HAP-1 (cell line): ENCODE measurements at regions not wholly inside any gene's neighbourhood (a gene's known extent, or its start where the extent isn't known, plus 50 kb on each side); places are given as distances from the start of the nearest gene placed in this dataset.

ENCODE experiments used
- DNase-seq, 2 experiments: peaks; one replicate each; pipeline ENCODE4 v3.0.0-alpha.2; 2016 to 2020; ENCODE audit warnings: low spot score in 2 of 2
- H3K27me3 ChIP-seq: fragments of 250-450 bp; sonication (Bioruptor Pico); 2 replicates; pipeline ENCODE4 v1.5.1; 2020; ENCODE audit warnings: low read depth, mild to moderate bottlenecking, moderate library complexity
- H3K36me3 ChIP-seq: fragments of 250-450 bp; sonication (Bioruptor Pico); replicated peaks from 2 replicates; pipeline ENCODE4 v1.5.1; 2020; ENCODE audit warnings: mild to moderate bottlenecking
- H3K4me1 ChIP-seq: fragments of 250-450 bp; sonication (Bioruptor Pico); 2 replicates; pipeline ENCODE4 v1.5.1; 2020; ENCODE audit warnings: mild to moderate bottlenecking
- H3K4me3 ChIP-seq: fragments of 250-450 bp; sonication (Bioruptor Pico); 2 replicates; pipeline ENCODE4 v1.5.1; 2020; ENCODE audit warnings: mild to moderate bottlenecking, moderate library complexity
- H3K9me3 ChIP-seq: fragments of 250-450 bp; sonication (Bioruptor Pico); 2 replicates; pipeline ENCODE4 v1.5.1; 2020; ENCODE audit warnings: mild to moderate bottlenecking, moderate library complexity
- in situ Hi-C: fragments of 300-500 bp; cut with MboI; formaldehyde crosslinking; loops from 3 replicates; pipeline ENCODE4 v1.14.3; 2020; ENCODE audit warnings: low sequenced_read_pairs, inconsistent platforms, mixed read lengths

DNA sequence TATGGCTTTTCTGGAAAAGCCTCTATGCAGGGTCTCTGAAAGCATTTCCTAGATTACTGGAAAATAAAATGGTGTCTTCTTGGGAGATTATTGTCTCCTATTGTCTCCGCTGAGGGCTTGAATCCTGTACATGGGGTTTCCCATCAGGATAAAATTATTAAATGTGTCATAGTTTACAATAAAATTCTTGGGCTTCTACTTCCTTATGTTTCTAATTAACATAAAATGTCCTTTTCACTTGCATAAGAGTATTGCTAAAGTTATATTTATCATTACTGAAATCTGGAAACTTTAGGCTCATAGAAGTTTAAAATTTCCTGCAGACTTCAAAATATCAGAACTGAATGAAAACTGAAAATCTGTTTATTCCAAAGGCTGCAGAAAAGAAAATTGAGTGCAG, 595.5 kb upstream of the AGTR1 start:
- Histone ChIP-seq H3K9me3 (no peaks in the 10 kb centered on the region), H3K27me3 (no peaks in the 10 kb centered on the region), H3K36me3 (no peaks in the 10 kb centered on the region), H3K4me1 (no peaks in the 10 kb centered on the region), H3K4me3 (no peak overlapping the region)
- no peak for DNase-seq
- in situ Hi-C loops, result no loop called here

DNA sequence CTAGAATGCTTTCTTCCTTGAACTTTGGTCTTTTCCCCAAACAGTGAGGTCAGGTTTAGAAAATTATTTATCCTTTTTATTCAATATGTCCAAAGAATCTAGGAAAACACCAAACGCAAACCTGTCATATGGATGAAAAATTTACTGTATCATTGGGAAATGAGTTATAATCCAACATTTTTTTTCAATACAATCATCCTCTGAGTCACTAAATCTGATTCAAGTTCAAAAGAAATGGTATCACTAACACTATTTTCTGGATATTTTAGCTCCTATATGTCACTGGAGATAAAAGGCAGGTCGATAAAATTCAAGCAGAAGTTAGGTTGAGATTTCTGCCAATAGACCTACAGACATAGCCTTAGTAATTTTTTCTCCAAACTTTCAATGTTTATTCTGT, 591.6 kb upstream of the AGTR1 start:
- H3K9me3 ChIP-seq, result no peaks in the 10 kb centered on the region
- no peak overlapping the region for H3K4me3 ChIP-seq
- H3K36me3 ChIP-seq, result no peaks in the 10 kb centered on the region
- H3K4me1 ChIP-seq, result no peaks in the 10 kb centered on the region
- DNase-seq, result no peak
- in situ Hi-C loops, result no loop called here
- H3K27me3 ChIP-seq, result no peaks in the 10 kb centered on the region

DNA sequence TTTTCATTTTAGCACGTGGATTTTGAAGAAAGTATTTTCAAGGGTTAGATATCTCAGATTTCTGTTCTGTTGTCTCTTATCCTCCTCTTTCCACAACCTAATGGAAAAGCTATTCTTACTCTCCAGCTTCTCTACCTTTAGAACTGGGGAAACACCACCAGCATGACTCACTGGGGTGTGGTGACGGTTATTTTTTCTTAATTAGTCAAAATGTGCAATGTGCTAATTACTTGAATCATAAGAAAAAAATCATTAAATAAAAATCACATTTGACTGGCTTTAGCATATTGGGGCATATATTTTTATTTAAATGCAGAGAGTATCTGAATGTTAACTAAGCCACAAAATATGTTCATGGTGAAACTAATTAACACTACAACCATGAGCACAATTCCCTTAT, 570.7 kb upstream of the AGTR1 start:
- in situ Hi-C loops, result no loop called here
- H3K4me3 ChIP-seq, result no peak overlapping the region
- H3K36me3 ChIP-seq, result no peaks in the 10 kb centered on the region
- H3K9me3 ChIP-seq, result no peaks in the 10 kb centered on the region
- DNase-seq, result no peak
- no peaks in the 10 kb centered on the region for H3K27me3 ChIP-seq
- no peaks in the 10 kb centered on the region for H3K4me1 ChIP-seq

DNA sequence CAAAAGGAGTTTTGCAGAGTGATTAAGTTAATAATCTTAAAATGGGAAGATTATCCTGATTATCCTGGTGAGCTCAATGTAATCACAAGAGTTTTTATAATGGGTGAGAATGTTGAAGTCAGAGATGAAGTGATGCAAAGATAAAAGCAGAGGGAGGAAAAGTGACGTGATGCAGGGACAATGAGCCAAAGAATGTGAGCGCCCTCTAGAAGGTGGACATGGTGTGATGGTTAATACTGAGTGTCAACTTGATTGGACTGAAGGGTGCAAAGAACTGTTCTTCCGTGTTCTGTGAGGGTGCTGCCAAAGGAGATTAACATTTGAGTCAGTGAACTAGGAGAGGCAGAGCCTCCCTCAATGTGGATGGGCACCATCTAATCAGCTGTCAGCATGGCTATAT, 569.6 kb upstream of the AGTR1 start:
- Histone ChIP-seq H3K4me3 (no peak overlapping the region), H3K27me3 (no peaks in the 10 kb centered on the region), H3K4me1 (no peaks in the 10 kb centered on the region), H3K9me3 (no peaks in the 10 kb centered on the region), H3K36me3 (no peaks in the 10 kb centered on the region)
- DNase-seq, result no peak
- in situ Hi-C loops, result no loop called here

- H3K4me1 ChIP-seq, result no peaks in the 10 kb centered on the region
- no peak for DNase-seq
- no peaks in the 10 kb centered on the region for H3K27me3 ChIP-seq
- in situ Hi-C loops, result no loop called here
- no peak overlapping the region for H3K4me3 ChIP-seq
- H3K36me3 ChIP-seq, result no peaks in the 10 kb centered on the region
- H3K9me3 ChIP-seq, result no peaks in the 10 kb centered on the region
Observed at GRCh38 chr3:148131990-148132638, 565.6 kb upstream of the AGTR1 start.

- in situ Hi-C loops, result no loop called here
- H3K4me1 ChIP-seq, result no peaks in the 10 kb centered on the region
- DNase-seq, result no peak
- no peaks in the 10 kb centered on the region for H3K9me3 ChIP-seq
- H3K4me3 ChIP-seq, result no peak overlapping the region
- no peaks in the 10 kb centered on the region for H3K36me3 ChIP-seq
- H3K27me3 ChIP-seq, result no peaks in the 10 kb centered on the region
Observed at GRCh38 chr3:148136816-148137215, 560.9 kb upstream of the AGTR1 start.

- in situ Hi-C loops, result no loop called here
- H3K9me3 ChIP-seq, result no peaks in the 10 kb centered on the region
- H3K27me3 ChIP-seq, result no peaks in the 10 kb centered on the region
- H3K4me3 ChIP-seq, result no peak overlapping the region
- no peak for DNase-seq
- no peaks in the 10 kb centered on the region for H3K4me1 ChIP-seq
- no peaks in the 10 kb centered on the region for H3K36me3 ChIP-seq
Observed at GRCh38 chr3:148146241-148146640, 551.5 kb upstream of the AGTR1 start.

GRCh38 chr3:148146947-148147826, 550.5 kb upstream of the AGTR1 start:
- DNase-seq, result no peak
- H3K9me3 ChIP-seq, result no peaks in the 10 kb centered on the region
- in situ Hi-C loops, result no loop called here
- no peaks in the 10 kb centered on the region for H3K27me3 ChIP-seq
- no peaks in the 10 kb centered on the region for H3K4me1 ChIP-seq
- no peaks in the 10 kb centered on the region for H3K36me3 ChIP-seq
- no peak overlapping the region for H3K4me3 ChIP-seq

DNA sequence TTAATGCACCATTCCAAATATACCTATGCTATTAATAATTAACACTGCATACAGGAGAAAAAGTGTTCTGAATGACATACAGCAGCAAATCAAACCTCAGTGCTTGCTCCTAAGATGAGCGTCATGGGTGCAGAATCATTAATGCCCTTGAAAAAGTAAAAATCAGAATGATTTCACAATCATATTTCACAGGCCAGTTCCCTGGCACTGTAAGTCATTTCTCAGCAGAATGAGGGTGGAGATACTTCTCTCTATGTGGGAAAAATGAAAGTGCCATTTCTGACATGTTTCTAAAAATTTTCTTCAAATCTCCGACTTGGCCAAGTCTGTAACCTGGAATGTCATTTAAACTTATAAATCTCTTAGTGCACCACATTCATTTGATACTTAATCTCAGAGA, 549.8 kb upstream of the AGTR1 start:
- DNase-seq, result no peak
- Histone ChIP-seq H3K36me3 (no peaks in the 10 kb centered on the region), H3K27me3 (no peaks in the 10 kb centered on the region), H3K4me1 (no peaks in the 10 kb centered on the region), H3K4me3 (no peak overlapping the region), H3K9me3 (no peaks in the 10 kb centered on the region)
- in situ Hi-C loops, result no loop called here

DNA sequence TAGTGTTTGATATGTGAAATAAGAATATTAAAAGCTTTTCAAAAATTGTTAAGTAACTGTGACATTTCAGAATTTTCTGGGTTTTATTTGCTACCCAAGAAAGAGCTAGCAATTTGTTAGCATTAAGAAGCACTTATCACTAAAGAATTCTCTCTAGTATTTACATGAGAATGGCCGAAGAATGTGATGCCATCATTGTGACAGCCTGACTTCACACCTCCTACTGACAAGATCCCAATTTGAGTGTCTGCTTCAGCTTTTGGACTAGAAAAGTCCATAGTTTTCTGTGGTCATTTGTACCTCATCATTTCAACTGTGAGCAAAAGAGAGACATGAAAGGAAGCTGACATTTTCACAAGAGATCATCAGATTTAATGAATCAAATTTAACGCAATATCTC, 548.1 kb upstream of the AGTR1 start:
- in situ Hi-C loops, result no loop called here
- DNase-seq, result no peak
- H3K27me3 ChIP-seq, result no peaks in the 10 kb centered on the region
- no peaks in the 10 kb centered on the region for H3K4me1 ChIP-seq
- no peak overlapping the region for H3K4me3 ChIP-seq
- no peaks in the 10 kb centered on the region for H3K36me3 ChIP-seq
- no peaks in the 10 kb centered on the region for H3K9me3 ChIP-seq

DNA sequence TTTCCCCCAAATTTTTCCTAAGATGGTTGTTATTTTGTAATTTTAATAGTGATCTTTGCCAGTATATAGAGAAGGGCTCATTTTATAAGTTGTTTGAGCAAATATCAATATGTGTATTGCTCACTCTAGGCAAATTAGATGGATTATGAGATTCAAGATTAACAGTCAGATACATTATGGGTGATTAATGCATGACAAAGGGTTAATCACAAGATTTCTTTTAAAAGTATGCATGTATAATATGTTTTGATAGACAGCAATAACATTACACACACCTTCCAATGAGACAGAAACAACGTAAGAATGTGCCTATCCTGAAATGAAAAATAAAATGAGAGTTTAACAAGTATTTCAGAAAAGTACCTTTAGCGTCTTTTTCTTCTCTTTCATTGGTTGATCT, 547.6 kb upstream of the AGTR1 start:
- Histone ChIP-seq H3K36me3 (no peaks in the 10 kb centered on the region), H3K9me3 (no peaks in the 10 kb centered on the region), H3K27me3 (no peaks in the 10 kb centered on the region), H3K4me3 (no peak overlapping the region), H3K4me1 (no peaks in the 10 kb centered on the region)
- no peak for DNase-seq
- in situ Hi-C loops, result no loop called here

- H3K4me1 ChIP-seq, result no peaks in the 10 kb centered on the region
- H3K27me3 ChIP-seq, result peaks cover 2% of the 10 kb centered on the region; the same call in 1 of the 2 replicates
- no peaks in the 10 kb centered on the region for H3K36me3 ChIP-seq
- H3K4me3 ChIP-seq, result no peak overlapping the region
- no peak for DNase-seq
- in situ Hi-C loops, result no loop called here
- H3K9me3 ChIP-seq, result no peaks in the 10 kb centered on the region
Observed at GRCh38 chr3:148158210-148158609, 539.5 kb upstream of the AGTR1 start.

GRCh38 chr3:148162132-148162531, 535.6 kb upstream of the AGTR1 start:
- peaks cover 2% of the 10 kb centered on the region; the same call in 1 of the 2 replicates for H3K27me3 ChIP-seq
- no peak for DNase-seq
- no peaks in the 10 kb centered on the region for H3K9me3 ChIP-seq
- no peaks in the 10 kb centered on the region for H3K4me1 ChIP-seq
- H3K4me3 ChIP-seq, result no peak overlapping the region
- in situ Hi-C loops, result no loop called here
- no peaks in the 10 kb centered on the region for H3K36me3 ChIP-seq

GRCh38 chr3:148168347-148168746, 529.4 kb upstream of the AGTR1 start:
- Histone ChIP-seq H3K36me3 (no peaks in the 10 kb centered on the region), H3K4me1 (no peaks in the 10 kb centered on the region), H3K9me3 (no peaks in the 10 kb centered on the region), H3K4me3 (no peak overlapping the region), H3K27me3 (no peaks in the 10 kb centered on the region)
- in situ Hi-C loops, result no loop called here
- DNase-seq, result no peak
